ENCODE measurements at regions not wholly inside any gene's neighbourhood (a gene's known extent, or its start where the extent isn't known, plus 50 kb on each side); places are given as distances from the start of the nearest gene placed in this dataset.

GRCh38 chr7:10038351-10038750, 935.3 kb upstream of the PHF14 start:
- TF ChIP-seq TCF12 (IDR thresholded peaks at IDR 0.05; ENCODE audit: low read depth) (no peak), TAF1 (IDR thresholded peaks at IDR 0.05; ENCODE audit: low read depth) (no peak), MAX (IDR thresholded peaks at IDR 0.05) (no peak), USF1 (IDR thresholded peaks at IDR 0.05) (no peak), FOXM1 (IDR thresholded peaks at IDR 0.05; ENCODE audit: borderline replicate concordance, low read depth) (no peak), RAD21 (IDR thresholded peaks at IDR 0.05; ENCODE audit: low read depth) (no peak), CREB1 (IDR thresholded peaks at IDR 0.05; ENCODE audit: low read depth) (no peak), EP300 (IDR thresholded peaks at IDR 0.05; ENCODE audit: borderline replicate concordance) (no peak), EGR1 (IDR thresholded peaks at IDR 0.05) (no peak), REST (IDR thresholded peaks at IDR 0.05; ENCODE audit: low read depth) (no peak), NFIC (IDR thresholded peaks at IDR 0.05) (no peak), ZBTB7A (IDR thresholded peaks at IDR 0.05; ENCODE audit: low read depth) (no peak), CEBPB (IDR thresholded peaks at IDR 0.05) (no peak)

Measured in Ishikawa (cell line).